NCI-H1417 (cell line): ENCODE measurements at regions not wholly inside any gene's neighbourhood (a gene's known extent, or its start where the extent isn't known, plus 50 kb on each side); places are given as distances from the start of the nearest gene placed in this dataset.
A peak's percentile ranks its signal among the peaks of the same experiment; 100 is the strongest.
"Not testable (repeated sequence)": the region's sequence is repeated elsewhere in the genome, so short reads cannot be mapped to it uniquely, and the experiment has no call there.

ENCODE experiments used
- DNase-seq, 3 experiments: peaks; one replicate each; lab custom pipeline; 2025; lab: John Stamatoyannopoulos, UW

- DNase-seq = no peak
Observed at GRCh38 chr3:5035113-5035512, 55.9 kb downstream of the BHLHE40 start.

DNA sequence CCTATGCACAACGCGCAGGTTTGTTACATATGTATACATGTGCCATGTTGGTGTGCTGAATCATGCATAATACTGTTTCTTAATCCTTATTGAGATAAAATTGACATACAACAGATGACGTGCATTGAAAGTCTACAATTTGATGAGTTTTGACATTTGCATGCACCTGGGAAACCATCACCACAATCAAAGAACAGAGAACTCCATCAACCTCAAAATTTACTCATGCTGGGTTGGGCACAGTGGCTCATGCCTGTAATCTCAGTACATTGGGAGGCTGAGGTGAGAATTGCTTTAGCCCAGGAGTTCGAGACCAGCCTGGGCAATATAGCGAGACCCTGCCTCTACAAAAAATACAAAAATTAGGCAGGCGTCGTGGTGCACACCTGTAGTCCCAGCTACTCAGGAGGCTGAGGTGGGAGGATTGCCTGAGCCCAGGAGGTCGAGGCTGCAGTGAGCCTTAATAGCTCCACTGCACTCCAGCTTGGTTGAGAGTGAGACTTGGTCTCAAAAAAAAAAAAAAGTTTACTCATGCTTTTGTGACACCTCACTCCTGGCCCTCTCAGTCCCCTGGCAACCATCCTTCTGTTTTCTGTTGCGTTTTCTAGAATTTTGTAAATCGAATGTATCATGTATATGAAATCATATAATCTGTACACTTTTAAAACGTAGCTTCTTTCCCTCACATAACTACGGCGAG, 56.6 kb downstream of the BHLHE40 start:
- DNase-seq = no peak

DNA sequence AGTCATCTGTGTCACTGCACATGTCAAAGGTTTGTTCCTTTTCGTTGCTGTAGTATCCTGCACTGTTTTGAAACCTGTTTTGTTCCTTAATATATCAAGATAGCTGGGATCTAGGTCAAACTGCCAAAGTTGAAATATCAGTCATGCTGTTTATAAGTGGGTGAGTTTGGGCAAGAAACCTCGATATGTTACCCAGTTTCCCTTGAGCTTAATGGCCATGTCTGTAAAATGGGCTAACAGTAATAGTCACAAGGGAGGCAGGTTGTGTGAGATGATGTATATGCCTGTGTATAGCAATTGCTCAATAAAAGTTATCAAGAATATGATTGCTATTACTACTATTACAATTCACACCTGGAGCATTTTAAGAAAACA, 57.1 kb downstream of the BHLHE40 start:
- DNase-seq = no peak

DNA sequence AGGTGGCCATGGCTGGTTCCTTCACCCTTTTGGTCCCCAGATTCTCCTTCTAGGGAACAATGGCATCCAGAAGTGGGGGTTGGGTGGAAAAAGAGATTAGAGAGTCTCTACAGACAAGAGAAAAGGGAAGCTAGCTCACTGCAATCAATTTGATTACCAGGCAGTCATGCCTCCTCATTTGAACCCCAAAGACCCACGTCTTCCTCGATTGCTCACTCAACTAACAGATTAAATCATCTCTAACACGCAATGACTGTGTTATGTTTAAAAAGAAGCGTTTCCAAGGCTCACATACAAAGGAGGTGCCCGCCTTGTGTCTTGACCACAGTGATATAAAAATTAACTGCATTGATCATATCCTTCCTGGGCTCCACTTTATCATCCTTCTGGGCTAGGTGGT, 57.6 kb downstream of the BHLHE40 start:
- DNase-seq = no peak

DNA sequence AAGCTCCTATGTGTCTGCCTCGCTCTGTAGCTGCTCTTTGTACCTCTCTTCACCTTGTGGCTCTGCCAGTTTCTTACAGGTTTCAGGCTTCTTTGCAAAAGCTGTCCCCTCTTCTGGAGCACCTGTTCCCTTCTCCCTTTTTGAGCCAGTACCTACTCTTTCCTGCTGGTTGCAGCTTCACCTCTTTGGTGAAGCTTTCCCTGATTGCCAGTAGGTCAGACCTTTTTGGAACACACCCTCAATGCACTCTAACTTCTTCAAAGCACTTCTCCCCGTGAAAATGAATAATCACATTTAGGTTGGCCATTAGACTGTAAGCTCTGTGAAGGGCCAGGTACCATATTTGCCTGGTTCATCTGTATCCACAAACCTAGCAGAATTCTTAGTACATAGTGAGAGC, 60.3 kb downstream of the BHLHE40 start:
- DNase-seq = no peak

GRCh38 chr3:5041315-5041714, 62.1 kb downstream of the BHLHE40 start:
- no peak for DNase-seq

DNA sequence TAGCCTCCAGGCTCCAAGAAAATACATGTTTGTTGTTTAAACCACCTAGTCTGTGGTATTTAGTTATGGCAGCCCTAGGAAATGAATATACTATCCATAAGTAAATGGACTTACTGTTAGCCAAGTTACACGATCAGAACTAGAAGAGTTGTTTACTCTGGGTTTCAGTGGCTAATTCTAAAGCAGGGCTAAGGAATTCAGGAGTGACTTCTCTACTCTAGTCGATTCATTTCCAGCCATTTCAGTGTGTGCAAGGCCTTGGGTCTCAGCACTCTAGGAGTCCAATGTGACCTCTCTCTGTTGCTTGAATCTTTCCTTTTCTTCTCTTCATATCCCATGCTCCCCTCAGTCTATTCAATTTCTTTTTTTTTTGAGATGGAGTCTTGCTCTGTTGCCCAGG, 66.7 kb downstream of the BHLHE40 start:
- no peak for DNase-seq

DNA sequence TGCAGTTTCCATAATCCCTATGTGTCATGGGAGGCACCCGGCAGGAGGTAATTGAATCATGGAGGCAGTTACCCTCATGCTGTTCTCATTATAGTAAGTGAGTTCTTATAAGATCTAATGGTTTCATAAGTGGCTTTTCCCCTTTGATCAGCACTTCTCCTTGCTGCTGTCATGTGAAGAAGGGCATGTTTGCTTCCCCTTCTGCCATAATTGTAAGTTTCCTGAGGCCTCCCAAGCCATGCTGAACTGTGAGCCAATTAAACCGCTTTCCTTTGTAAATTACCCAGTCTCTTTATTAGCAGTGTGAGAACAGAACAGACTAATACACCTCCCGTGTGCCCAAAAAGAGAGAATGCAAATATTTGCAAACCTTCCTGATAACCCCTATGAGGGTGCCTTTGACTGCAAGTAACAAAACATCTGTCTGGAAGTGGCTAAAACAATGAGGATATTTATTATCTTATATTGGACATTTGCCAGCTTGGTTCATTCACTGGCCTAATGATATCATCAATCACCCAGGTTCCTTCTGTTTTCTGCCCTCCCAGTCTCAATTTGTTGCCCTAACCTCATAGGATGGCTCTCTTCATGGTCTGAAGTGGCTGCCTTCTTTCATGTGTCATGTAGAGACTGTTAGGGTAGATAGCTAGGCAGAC, 68.7 kb downstream of the BHLHE40 start:
- DNase-seq = peak in 2 of 3 experiments; percentile 31 to 80

- DNase-seq = peak in 1 of 3 experiments; percentile 36
Observed at GRCh38 chr3:5051772-5052171, 70.3 kb upstream of the ARL8B start.

- DNase-seq = peak in 1 of 3 experiments; percentile 36
Observed at GRCh38 chr3:5052247-5052646, 69.8 kb upstream of the ARL8B start.

- DNase-seq = no peak
Observed at GRCh38 chr3:5053021-5053831, 68.9 kb upstream of the ARL8B start.

- no peak for DNase-seq
Observed at GRCh38 chr3:5054098-5054497, 68.0 kb upstream of the ARL8B start.

DNA sequence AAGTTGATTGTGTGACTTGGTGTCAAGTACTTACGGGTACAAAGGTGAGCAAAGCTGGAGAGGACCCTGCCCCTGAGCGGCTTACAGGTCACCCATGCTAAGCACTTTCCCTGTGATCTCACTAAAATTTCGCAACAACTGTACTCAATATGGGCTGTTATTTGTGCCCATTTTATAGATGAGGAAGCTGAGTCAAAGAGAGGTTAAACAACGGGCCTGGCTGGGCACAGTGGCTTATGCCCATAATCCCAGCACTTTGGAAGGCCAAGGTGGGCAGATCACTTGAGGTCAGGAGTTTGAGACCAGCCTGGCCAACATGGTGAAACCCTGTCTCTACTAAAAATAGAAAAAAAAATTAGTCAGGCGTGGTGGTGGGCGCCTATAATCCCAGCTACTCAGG, 67.5 kb upstream of the ARL8B start:
- DNase-seq = not testable (repeated sequence)

DNA sequence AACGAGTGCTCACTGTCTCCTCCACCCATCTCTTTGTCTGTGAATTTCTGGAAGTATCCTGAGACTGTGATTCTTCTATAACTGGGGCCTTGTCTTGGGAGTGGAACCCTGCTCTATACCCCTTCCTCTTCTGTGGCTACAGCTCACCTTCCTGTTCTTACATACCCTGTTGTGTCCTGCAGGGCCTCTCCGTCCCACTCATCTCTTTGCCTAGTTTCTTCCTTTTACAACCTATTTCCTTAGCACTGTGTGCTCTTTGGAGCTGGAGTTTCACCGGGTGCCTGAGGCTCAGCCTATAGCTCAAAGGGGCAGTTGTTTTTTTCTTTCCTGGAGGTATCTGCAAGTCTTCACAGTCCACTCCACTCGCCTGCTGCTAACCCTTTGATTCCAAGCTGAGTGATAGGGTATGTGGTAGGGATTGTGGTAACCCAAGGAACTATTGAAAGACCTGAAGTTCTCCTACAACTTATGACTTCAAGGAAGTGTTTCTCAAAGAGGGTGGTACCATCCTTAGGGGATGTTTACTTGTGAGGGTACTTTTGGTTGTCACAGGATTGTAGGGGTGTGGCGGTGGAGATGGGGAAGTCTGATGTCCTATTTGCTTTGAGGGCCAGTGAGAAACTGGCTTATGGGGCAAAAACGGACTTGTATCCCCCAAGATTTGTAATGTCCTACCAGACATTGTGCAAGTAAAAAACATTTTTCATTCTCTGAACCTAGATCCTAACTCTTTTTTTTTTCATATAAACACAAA, 66.6 kb upstream of the ARL8B start:
- DNase-seq = no peak

- no peak for DNase-seq
Observed at GRCh38 chr3:5056111-5056391, 66.0 kb upstream of the ARL8B start.

DNA sequence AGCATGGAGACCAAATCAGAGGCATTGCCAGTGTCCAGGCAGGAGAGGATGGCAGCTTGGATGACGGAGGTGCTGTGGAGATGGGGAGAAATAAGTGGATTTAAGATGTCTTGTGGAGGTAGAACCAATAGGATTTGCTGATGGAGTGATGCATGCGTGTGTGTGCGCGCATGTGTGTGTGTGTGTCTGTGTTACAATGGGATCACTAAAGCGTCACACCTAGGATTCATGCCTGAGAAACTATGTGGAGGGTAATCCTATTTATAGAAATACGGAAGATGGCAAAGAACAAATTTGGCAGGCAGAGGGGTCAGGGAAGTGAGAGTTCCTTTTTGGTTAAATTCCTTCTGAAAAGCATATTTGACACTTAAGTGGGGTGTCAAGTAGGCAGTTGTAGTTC, 64.8 kb upstream of the ARL8B start:
- no peak for DNase-seq

GRCh38 chr3:5057857-5058324, 64.2 kb upstream of the ARL8B start:
- peak in 2 of 3 experiments; percentile 37 to 41 for DNase-seq

DNA sequence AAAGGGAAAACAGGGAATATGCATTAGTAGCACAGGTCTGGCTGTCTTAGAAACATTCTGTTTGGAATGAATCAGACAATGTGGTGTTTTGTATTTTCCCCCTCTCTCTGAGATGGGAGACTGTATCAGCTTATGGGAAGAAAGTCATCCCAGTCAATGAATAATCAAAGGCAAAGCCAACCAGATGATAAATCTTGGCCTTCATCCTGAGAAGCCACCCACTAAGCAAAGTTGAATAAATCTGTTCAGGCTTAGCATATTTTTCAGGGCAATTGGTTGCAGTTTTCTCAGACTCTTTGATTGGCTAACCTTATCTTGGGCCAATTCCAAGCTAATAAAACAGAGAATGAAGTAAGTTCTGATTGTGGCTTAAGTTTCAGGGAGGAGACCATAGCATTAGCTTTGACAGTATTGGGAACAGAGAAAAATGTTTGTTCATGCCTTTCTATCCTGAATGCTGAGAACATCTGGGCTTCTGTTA, 63.6 kb upstream of the ARL8B start:
- no peak for DNase-seq

DNA sequence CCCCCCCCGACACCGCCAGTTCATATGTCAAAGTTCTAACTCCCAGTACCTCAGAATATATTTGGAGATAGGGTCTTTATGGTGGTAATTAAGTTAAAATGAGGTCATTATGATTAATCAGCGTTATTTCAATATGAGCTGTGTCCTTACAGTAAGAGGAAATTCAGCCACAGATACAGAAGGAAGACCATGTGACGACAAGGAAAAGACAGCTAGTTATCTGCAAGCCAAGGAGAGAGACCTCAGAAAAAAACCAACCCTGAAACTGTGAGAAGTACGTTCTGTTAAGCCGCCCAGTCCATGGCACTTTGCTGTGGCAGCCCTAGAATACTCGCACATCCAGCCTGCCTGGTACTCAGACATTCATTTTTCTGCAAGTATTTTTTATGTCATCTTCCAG, 62.3 kb upstream of the ARL8B start:
- no peak for DNase-seq

DNA sequence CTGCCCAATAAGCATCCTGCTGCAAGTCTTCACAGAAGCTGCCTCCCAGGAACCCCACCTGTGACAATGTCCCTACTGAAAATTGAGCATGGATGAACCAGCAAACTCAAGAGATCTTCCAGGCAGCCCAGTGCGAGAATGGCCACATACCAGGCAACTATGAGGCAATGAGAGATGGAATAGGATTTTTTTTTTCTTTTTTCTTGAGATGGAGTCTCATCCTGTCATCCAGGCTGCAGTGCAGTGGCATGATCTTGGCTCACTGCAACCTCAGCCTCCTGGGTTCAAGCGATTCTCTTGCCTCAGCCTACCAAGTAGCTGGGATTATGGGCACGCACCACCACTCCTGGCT, 60.9 kb upstream of the ARL8B start:
- DNase-seq = no peak

- no peak for DNase-seq
Observed at GRCh38 chr3:5063724-5064123, 58.4 kb upstream of the ARL8B start.

GRCh38 chr3:5068531-5069050, 53.5 kb upstream of the ARL8B start:
- no peak for DNase-seq
